MV-4-11 (cell line): ENCODE measurements at regions not wholly inside any gene's neighbourhood (a gene's known extent, or its start where the extent isn't known, plus 50 kb on each side); places are given as distances from the start of the nearest gene placed in this dataset.
"Not testable (repeated sequence)": the region's sequence is repeated elsewhere in the genome, so short reads cannot be mapped to it uniquely, and the experiment has no call there.

Source experiments
- DNase-seq: peaks from one replicate; lab custom pipeline; 2025; lab: John Stamatoyannopoulos, UW

GRCh38 chr5:125848751-125849150 lies 574.5 kb upstream of the GRAMD2B start:
- DNase-seq = no peak

- peak; percentile 9 for DNase-seq
These were observed 566.3 kb upstream of the GRAMD2B start for GRCh38 chr5:125856949-125857348.

GRCh38 chr5:125863579-125863978 lies 559.6 kb upstream of the GRAMD2B start:
- DNase-seq = no peak

GRCh38 chr5:125865166-125865815 lies 557.9 kb upstream of the GRAMD2B start:
- no peak for DNase-seq

GRCh38 chr5:125868036-125868435 lies 555.2 kb upstream of the GRAMD2B start:
- DNase-seq = no peak

GRCh38 chr5:125870256-125870655 lies 553.0 kb upstream of the GRAMD2B start:
- DNase-seq = no peak

GRCh38 chr5:125874057-125874456 lies 549.2 kb upstream of the GRAMD2B start:
- no peak for DNase-seq

GRCh38 chr5:125874717-125875116 lies 548.5 kb upstream of the GRAMD2B start:
- DNase-seq = peak; percentile 0

- peak; percentile 99 for DNase-seq
These were observed 546.0 kb upstream of the GRAMD2B start for GRCh38 chr5:125877248-125877647.

- no peak for DNase-seq
These were observed 541.1 kb upstream of the GRAMD2B start for GRCh38 chr5:125882061-125882460.

GRCh38 chr5:125883223-125883622 lies 540.0 kb upstream of the GRAMD2B start:
- DNase-seq = no peak

GRCh38 chr5:125888358-125888757 lies 534.9 kb upstream of the GRAMD2B start:
- no peak for DNase-seq

- DNase-seq = peak; percentile 6
These were observed 532.7 kb upstream of the GRAMD2B start for GRCh38 chr5:125890511-125890931.

- DNase-seq = no peak
These were observed 532.0 kb upstream of the GRAMD2B start for GRCh38 chr5:125891061-125891725.

GRCh38 chr5:125894383-125894782 lies 528.8 kb upstream of the GRAMD2B start:
- DNase-seq = peak; percentile 27

GRCh38 chr5:125896368-125896767 lies 526.8 kb upstream of the GRAMD2B start:
- DNase-seq = no peak

- DNase-seq = no peak
These were observed 526.1 kb upstream of the GRAMD2B start for GRCh38 chr5:125897089-125897488.

- no peak for DNase-seq
These were observed 524.3 kb upstream of the GRAMD2B start for GRCh38 chr5:125898851-125899405.

GRCh38 chr5:125912028-125912427 lies 511.2 kb upstream of the GRAMD2B start:
- no peak for DNase-seq

GRCh38 chr5:125913200-125913599 lies 510.0 kb upstream of the GRAMD2B start:
- no peak for DNase-seq

- peak; percentile 97 for DNase-seq
These were observed 508.7 kb upstream of the GRAMD2B start for GRCh38 chr5:125914471-125914870.

- not testable (repeated sequence) for DNase-seq
These were observed 499.3 kb upstream of the GRAMD2B start for GRCh38 chr5:125923958-125924357.

GRCh38 chr5:125926172-125926571 lies 497.0 kb upstream of the GRAMD2B start:
- no peak for DNase-seq
